HepG2 (cell line): ENCODE measurements at regions not wholly inside any gene's neighbourhood (a gene's known extent, or its start where the extent isn't known, plus 50 kb on each side); places are given as distances from the start of the nearest gene placed in this dataset.

Source experiments
- ATAC-seq: fragments of 200-7000 bp; cut with Tn5 transposase; 3 replicates; pipeline ENCODE4 v1.9.1; 2020; ENCODE audit warnings: mild to moderate bottlenecking, moderate library complexity
- BruUV-seq: library from RNA; stranded (reverse); fragments of 400-500 nt; replicated peaks from 2 replicates; lab custom pipeline; 2021; lab: Mats Ljungman, UMichigan
- CTCF ChIA-PET: fragments of 300-600 bp; formaldehyde crosslinking; extraction: SDS; loops from one replicate; lab custom pipeline; 2021; ENCODE audit warnings: low total read pairs, inconsistent platforms, low intra/inter-chr PET ratio; lab: Yijun Ruan, JAX
- POLR2A ChIA-PET: fragments of 350-600 bp; sonication (Branson Sonifier 250); formaldehyde crosslinking; loops from one replicate; lab custom pipeline; 2020; ENCODE audit warnings: antibody characterized with exemption, inconsistent platforms; lab: Yijun Ruan, JAX
- DNase-seq: peaks from one replicate; pipeline ENCODE4 v3.0.0-alpha.2; 2015; ENCODE audit warnings: low spot score
- FAIRE-seq: peaks from 3 replicates; lab custom pipeline; 2011; peaks lifted over from hg19 to GRCh38; lab: Jason Lieb, UNC
- H2AFZ ChIP-seq: one replicate; pipeline ENCODE4 v1.6.1; 2011; ENCODE audit warnings: low read length, inconsistent platforms
- H3K27ac ChIP-seq: fragments of 300-600 bp; 3 replicates; pipeline ENCODE4 v1.8.0; 2011; ENCODE audit warnings: mixed run types, mild to moderate bottlenecking, mixed read lengths, low read length, inconsistent platforms; ENCODE audit not compliant: insufficient read depth; ENCODE audit errors: extremely low read length
- H3K27me3 ChIP-seq, 2 experiments: fragments of 200-600 bp in 1 of 2; 2 replicates in 1 of 2; 3 replicates in 1 of 2; pipeline versions ENCODE4 v1.6.0 to v1.8.0; 2011; ENCODE audit warnings: low read length in 2 of 2, mild to moderate bottlenecking in 2 of 2, moderate library complexity in 2 of 2, inconsistent platforms in 1 of 2; ENCODE audit not compliant: insufficient read depth in 2 of 2, control insufficient read depth in 1 of 2
- H3K36me3 ChIP-seq, 2 experiments: fragments of 200-600 bp in 1 of 2; replicated peaks in 1 of 2; 2 replicates in 1 of 2; 3 replicates in 1 of 2; pipeline versions ENCODE4 v1.5.1 to v1.8.0; 2011; ENCODE audit warnings: low read length in 2 of 2, inconsistent platforms in 1 of 2; ENCODE audit not compliant: insufficient read depth in 2 of 2, control insufficient read depth in 1 of 2
- H3K4me1 ChIP-seq: 2 replicates; pipeline ENCODE4 v1.5.1; 2012; ENCODE audit warnings: low read length, inconsistent platforms; ENCODE audit not compliant: insufficient read depth
- H3K4me2 ChIP-seq: 2 replicates; pipeline ENCODE4 v1.6.0; 2011; ENCODE audit warnings: low read depth, low read length, inconsistent platforms
- H3K4me3 ChIP-seq, 3 experiments: fragments of 200-600 bp in 1 of 3; sonication (generic), shearing (Covaris generic) in 1 of 3; replicated peaks in 1 of 3; 2 replicates each; pipeline ENCODE4 v1.5.1; 2011 to 2016; ENCODE audit warnings: low read length in 3 of 3, inconsistent platforms in 2 of 3, low read depth in 2 of 3, mild to moderate bottlenecking in 2 of 3, control low read depth in 1 of 3, mixed read lengths in 1 of 3; ENCODE audit not compliant: insufficient read depth in 1 of 3
- H3K79me2 ChIP-seq: one replicate; pipeline ENCODE4 v1.6.1; 2011; ENCODE audit warnings: low read length, inconsistent platforms; ENCODE audit not compliant: insufficient read depth
- H3K9ac ChIP-seq: 2 replicates; pipeline ENCODE4 v1.6.0; 2011; ENCODE audit warnings: mild to moderate bottlenecking, low read depth, low read length, inconsistent platforms; ENCODE audit not compliant: insufficient read depth
- H3K9me3 ChIP-seq: 2 replicates; pipeline ENCODE4 v1.5.1; 2012; ENCODE audit warnings: mild to moderate bottlenecking, low read length
- H4K20me1 ChIP-seq: 2 replicates; pipeline ENCODE4 v1.6.0; 2011; ENCODE audit warnings: inconsistent platforms, mild to moderate bottlenecking, low read length, moderate library complexity; ENCODE audit not compliant: insufficient read depth
- BCL6 ChIP-seq: IDR thresholded peaks from 2 replicates; pipeline ENCODE4 v1.6.1; 2016; ENCODE audit warnings: missing genetic modification reagents, missing compliant biosample characterization
- CEBPB ChIP-seq: IDR thresholded peaks from 2 replicates; pipeline ENCODE4 v1.6.1; 2011; ENCODE audit warnings: low read depth, low read length, improper control_type of control experiment, borderline replicate concordance
- CEBPG ChIP-seq: IDR thresholded peaks from 2 replicates; pipeline ENCODE4 v1.6.1; 2016
- ETV5 ChIP-seq: IDR thresholded peaks from 2 replicates; pipeline ENCODE4 v1.6.1; 2018; ENCODE audit warnings: missing biosample characterization, missing genetic modification reagents, inconsistent platforms, borderline replicate concordance
- FOXK1 ChIP-seq: sonication (generic); formaldehyde crosslinking; IDR thresholded peaks from 2 replicates; pipeline ENCODE4 v1.4.0; 2020; ENCODE audit warnings: low read depth, missing genetic modification reagents, borderline replicate concordance
- GATAD2A ChIP-seq: IDR thresholded peaks from 2 replicates; pipeline ENCODE4 v1.6.1; 2016
- KAT2B ChIP-seq: fragments of 150-350 bp; IDR thresholded peaks from 2 replicates; pipeline ENCODE4 v1.6.1; 2014; ENCODE audit warnings: low read depth, low read length, borderline replicate concordance
- ONECUT2 ChIP-seq: sonication (generic); formaldehyde crosslinking; IDR thresholded peaks from 2 replicates; pipeline ENCODE4 v1.4.0; 2020; ENCODE audit warnings: missing genetic modification reagents
- SALL1 ChIP-seq: sonication (generic); formaldehyde crosslinking; IDR thresholded peaks from 2 replicates; pipeline ENCODE4 v1.8.0; 2022; ENCODE audit warnings: mild to moderate bottlenecking, missing genetic modification reagents
- SAP130 ChIP-seq: IDR thresholded peaks from 2 replicates; pipeline ENCODE4 v1.6.1; 2016; ENCODE audit warnings: low read depth
- ZBTB7A ChIP-seq: sonication (generic); formaldehyde crosslinking; IDR thresholded peaks from 2 replicates; pipeline ENCODE4 v1.8.0; 2022; ENCODE audit warnings: mild to moderate bottlenecking, missing genetic modification reagents
- ZFP36L2 ChIP-seq: sonication (generic); formaldehyde crosslinking; IDR thresholded peaks from 2 replicates; pipeline ENCODE4 v1.4.0; 2020; ENCODE audit warnings: missing genetic modification reagents
- ZMYM4 ChIP-seq: sonication (generic); formaldehyde crosslinking; IDR thresholded peaks from 2 replicates; pipeline ENCODE4 v1.8.1; 2023; ENCODE audit warnings: mild to moderate bottlenecking, missing genetic modification reagents
- ZNF292 ChIP-seq: sonication (generic); formaldehyde crosslinking; IDR thresholded peaks from 2 replicates; pipeline ENCODE4 v1.8.1; 2022; ENCODE audit warnings: mild to moderate bottlenecking, low read depth, missing genetic modification reagents, borderline replicate concordance
- ZNF775 ChIP-seq: sonication (generic); formaldehyde crosslinking; IDR thresholded peaks from 2 replicates; pipeline ENCODE4 v1.4.0; 2020; ENCODE audit warnings: missing genetic modification reagents, mild to moderate bottlenecking, moderate library complexity, borderline replicate concordance
- WGBS: methylation state at CpG from one replicate; pipeline ENCODE4 v1.1.6; 2017; ENCODE audit warnings: low lambda C conversion rate; 5-methylcytosine and 5-hydroxymethylcytosine counted together
- in situ Hi-C: cut with HindIII; loops from 2 replicates; pipeline ENCODE4 v1.10.0; 2017; ENCODE audit warnings: low pct_unique_long_range_greater_than_20kb; ENCODE audit not compliant: extremely low pct_ligation_motif_present
- intact Hi-C: fragments of 100-400 bp; cut with micrococcal nuclease; formaldehyde crosslinking; loops from one replicate; pipeline ENCODE4 v1.10.0; 2022; ENCODE audit not compliant: unreplicated experiment
- TF ChIP-seq, protein P1 (sequence below): sonication (generic); formaldehyde crosslinking; IDR thresholded peaks from 2 replicates; pipeline ENCODE4 v1.5.0; 2020; ENCODE audit warnings: mild to moderate bottlenecking, missing genetic modification reagents, borderline replicate concordance
- TF ChIP-seq, protein P2 (sequence below): sonication (generic); formaldehyde crosslinking; IDR thresholded peaks from 2 replicates; pipeline ENCODE4 v1.5.0; 2020; ENCODE audit warnings: mild to moderate bottlenecking, missing genetic modification reagents

DNA sequence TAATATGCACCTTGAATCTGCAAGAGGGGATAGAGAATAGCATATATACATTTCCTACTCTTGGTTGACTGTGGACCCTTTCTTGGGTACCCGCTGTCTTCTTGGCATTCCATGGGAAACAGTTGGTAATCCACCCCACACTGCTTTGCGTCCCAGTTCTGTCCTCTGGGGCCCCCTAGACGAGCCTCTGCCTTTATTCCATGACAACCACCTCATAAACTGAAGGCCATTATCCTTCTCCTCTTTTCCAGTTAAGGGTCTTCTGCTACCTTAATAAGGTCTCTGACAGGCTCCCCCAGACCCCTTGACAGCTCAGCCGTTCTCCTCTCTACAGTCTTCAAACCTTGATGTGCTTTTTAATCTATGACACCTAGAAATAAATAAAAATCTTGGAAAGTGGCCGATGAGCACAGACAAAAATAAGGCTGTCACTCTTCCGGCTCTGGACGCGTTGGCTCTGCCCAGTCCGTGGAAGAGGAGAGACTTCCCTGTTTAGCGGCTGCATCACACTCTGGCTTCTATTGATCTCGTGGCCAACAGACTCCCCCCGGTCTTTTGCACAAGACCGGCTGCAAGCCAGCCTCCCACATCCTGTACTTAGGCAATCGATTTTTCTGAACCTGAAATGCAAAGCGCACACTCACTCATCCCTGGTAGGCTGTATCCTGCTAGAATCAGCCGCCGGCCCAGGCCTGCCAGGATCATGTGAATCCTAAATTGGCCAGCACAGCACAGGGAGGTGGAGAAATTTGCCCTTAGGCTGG lies 251.0 kb upstream of the TLE3 start:
- H3K4me3 ChIP-seq = no peak overlapping the region
- H3K4me2 ChIP-seq = no peak overlapping the region
- H3K36me3 ChIP-seq = no peaks in the 10 kb centered on the region
- no peaks in the 10 kb centered on the region for H3K79me2 ChIP-seq
- no peak for DNase-seq
- in situ Hi-C loops = no loop called here
- no peaks in the 10 kb centered on the region for H3K4me1 ChIP-seq
- H4K20me1 ChIP-seq = 0 out of 2 replicates have a peak, but pooled peaks cover 3% of the 10 kb centered on the region
- peak; percentile 93 for ATAC-seq
- peaks cover 0 to 2% of the 10 kb centered on the region in 2 experiments; a peak in 2 of 5 replicates for H3K27me3 ChIP-seq
- H3K27ac ChIP-seq = no peak overlapping the region
- no peak overlapping the region for H3K9ac ChIP-seq
- ChIA-PET CTCF (no interaction called here), POLR2A (no interaction called here)
- intact Hi-C loops = no loop called here
- TF ChIP-seq CEBPG (CRISPR knock-in tag) (0 out of 2 replicates have a peak, but pooled peaks have one; percentile 25), GATAD2A (CRISPR knock-in tag) (peak; percentile 52; the same call in 1 of the 2 replicates), ETV5 (CRISPR knock-in tag) (peak; percentile 75; the same call in 1 of the 2 replicates), ZNF775 (no peak), BCL6 (CRISPR knock-in tag) (peak; percentile 48), ZBTB7A (CRISPR knock-in tag) (0 out of 2 replicates have a peak, but pooled peaks have one; percentile 27), CEBPB (peak; percentile 48; the same call in 1 of the 2 replicates), ONECUT2 (CRISPR knock-in tag) (peak; percentile 81), FOXK1 (CRISPR knock-in tag) (no peak), ZMYM4 (CRISPR knock-in tag) (no peak), KAT2B (peak; percentile 64; the same call in 1 of the 2 replicates), SALL1 (CRISPR knock-in tag) (peak; percentile 49; the same call in 1 of the 2 replicates), ZNF292 (CRISPR knock-in tag) (peak; percentile 62; the same call in 1 of the 2 replicates), SAP130 (no peak), ZFP36L2 (CRISPR knock-in tag) (no peak)
- TF ChIP-seq, protein P1, sequence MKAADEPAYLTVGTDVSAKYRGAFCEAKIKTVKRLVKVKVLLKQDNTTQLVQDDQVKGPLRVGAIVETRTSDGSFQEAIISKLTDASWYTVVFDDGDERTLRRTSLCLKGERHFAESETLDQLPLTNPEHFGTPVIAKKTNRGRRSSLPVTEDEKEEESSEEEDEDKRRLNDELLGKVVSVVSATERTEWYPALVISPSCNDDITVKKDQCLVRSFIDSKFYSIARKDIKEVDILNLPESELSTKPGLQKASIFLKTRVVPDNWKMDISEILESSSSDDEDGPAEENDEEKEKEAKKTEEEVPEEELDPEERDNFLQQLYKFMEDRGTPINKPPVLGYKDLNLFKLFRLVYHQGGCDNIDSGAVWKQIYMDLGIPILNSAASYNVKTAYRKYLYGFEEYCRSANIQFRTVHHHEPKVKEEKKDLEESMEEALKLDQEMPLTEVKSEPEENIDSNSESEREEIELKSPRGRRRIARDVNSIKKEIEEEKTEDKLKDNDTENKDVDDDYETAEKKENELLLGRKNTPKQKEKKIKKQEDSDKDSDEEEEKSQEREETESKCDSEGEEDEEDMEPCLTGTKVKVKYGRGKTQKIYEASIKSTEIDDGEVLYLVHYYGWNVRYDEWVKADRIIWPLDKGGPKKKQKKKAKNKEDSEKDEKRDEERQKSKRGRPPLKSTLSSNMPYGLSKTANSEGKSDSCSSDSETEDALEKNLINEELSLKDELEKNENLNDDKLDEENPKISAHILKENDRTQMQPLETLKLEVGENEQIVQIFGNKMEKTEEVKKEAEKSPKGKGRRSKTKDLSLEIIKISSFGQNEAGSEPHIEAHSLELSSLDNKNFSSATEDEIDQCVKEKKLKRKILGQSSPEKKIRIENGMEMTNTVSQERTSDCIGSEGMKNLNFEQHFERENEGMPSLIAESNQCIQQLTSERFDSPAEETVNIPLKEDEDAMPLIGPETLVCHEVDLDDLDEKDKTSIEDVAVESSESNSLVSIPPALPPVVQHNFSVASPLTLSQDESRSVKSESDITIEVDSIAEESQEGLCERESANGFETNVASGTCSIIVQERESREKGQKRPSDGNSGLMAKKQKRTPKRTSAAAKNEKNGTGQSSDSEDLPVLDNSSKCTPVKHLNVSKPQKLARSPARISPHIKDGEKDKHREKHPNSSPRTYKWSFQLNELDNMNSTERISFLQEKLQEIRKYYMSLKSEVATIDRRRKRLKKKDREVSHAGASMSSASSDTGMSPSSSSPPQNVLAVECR (CRISPR knock-in tag) = peak; percentile 20; the same call in 1 of the 2 replicates
- TF ChIP-seq, protein P2, sequence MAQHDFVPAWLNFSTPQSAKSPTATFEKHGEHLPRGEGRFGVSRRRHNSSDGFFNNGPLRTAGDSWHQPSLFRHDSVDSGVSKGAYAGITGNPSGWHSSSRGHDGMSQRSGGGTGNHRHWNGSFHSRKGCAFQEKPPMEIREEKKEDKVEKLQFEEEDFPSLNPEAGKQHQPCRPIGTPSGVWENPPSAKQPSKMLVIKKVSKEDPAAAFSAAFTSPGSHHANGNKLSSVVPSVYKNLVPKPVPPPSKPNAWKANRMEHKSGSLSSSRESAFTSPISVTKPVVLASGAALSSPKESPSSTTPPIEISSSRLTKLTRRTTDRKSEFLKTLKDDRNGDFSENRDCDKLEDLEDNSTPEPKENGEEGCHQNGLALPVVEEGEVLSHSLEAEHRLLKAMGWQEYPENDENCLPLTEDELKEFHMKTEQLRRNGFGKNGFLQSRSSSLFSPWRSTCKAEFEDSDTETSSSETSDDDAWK = no peak
- no TSS peak for BruUV-seq
- FAIRE-seq = no peak
- no peak overlapping the region for H2AFZ ChIP-seq
- no peaks in the 10 kb centered on the region for H3K9me3 ChIP-seq
- WGBS = 23% methylated on average over 14 of the region's 17 CpGs
